SK-N-MC (cell line): ENCODE measurements at regions not wholly inside any gene's neighbourhood (a gene's known extent, or its start where the extent isn't known, plus 50 kb on each side); places are given as distances from the start of the nearest gene placed in this dataset.

Source experiments
- EZH2 ChIP-seq: fragments of 200-600 bp; sonication (generic); IDR thresholded peaks from one replicate; pipeline ENCODE4 v1.6.1; 2017; ENCODE audit warnings: antibody characterized with exemption
- POLR2AphosphoS5 ChIP-seq: IDR thresholded peaks from 2 replicates; pipeline ENCODE4 v1.6.1; 2012; ENCODE audit warnings: mild to moderate bottlenecking, low read depth, low read length, borderline replicate concordance

DNA sequence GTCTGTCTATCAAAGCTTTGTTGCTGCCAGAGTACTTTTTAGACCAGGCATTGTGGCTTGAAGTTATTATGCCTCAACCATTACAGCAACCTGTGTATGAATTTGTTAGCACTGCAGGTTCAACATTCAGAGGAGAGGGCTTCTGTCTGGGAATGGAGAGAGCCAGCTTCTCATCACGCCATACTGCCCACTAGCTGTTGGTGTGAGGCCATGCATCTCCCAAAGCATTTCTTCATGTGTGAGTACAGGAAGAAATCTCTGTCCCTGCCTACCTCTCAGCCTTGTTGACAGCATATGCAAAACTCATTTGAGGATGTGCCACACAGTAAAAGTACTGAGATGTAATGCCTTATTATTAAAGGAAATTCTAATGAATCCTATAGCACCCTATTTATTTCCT lies 76.9 kb upstream of the PPARGC1A start:
- TF ChIP-seq POLR2AphosphoS5 (no peak), EZH2 (no peak)
